HG03469 (cell line): ENCODE measurements at regions not wholly inside any gene's neighbourhood (a gene's known extent, or its start where the extent isn't known, plus 50 kb on each side); places are given as distances from the start of the nearest gene placed in this dataset.

Source experiments
- ATAC-seq: cut with Tn5 transposase; IDR thresholded peaks from one replicate; pipeline ENCODE4 v1.9.1; 2021; ENCODE audit warnings: mild to moderate bottlenecking, moderate library complexity, moderate number of reproducible peaks; ENCODE audit not compliant: unreplicated experiment

- ATAC-seq, result no peak
Observed at GRCh38 chr7:84821671-84822534, 365.0 kb downstream of the SEMA3D start.

- no peak for ATAC-seq
Observed at GRCh38 chr7:84820481-84820880, 366.4 kb downstream of the SEMA3D start.

DNA sequence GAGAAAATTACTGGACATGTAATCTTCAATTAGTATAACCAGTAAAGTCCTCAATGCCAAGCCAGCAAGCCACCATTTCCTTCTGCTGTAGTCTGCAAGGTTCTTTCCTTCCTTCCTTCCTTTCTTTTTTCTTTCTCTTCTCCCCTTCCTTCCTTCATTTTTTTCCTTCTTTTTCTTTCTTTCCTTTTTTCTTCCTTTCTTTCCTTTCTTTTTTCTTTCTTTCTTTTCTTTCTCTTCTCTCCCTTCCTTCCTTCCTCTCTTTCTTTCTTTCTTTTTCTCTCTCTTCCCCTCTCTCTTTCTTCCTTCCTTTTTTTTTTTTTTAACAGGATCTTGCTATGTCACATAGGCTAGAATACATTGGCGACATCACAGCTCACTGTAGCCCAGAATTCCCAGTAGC is 369.8 kb downstream of the SEMA3D start:
- no peak for ATAC-seq

- ATAC-seq, result no peak
Observed at GRCh38 chr7:84813376-84813775, 373.5 kb downstream of the SEMA3D start.

DNA sequence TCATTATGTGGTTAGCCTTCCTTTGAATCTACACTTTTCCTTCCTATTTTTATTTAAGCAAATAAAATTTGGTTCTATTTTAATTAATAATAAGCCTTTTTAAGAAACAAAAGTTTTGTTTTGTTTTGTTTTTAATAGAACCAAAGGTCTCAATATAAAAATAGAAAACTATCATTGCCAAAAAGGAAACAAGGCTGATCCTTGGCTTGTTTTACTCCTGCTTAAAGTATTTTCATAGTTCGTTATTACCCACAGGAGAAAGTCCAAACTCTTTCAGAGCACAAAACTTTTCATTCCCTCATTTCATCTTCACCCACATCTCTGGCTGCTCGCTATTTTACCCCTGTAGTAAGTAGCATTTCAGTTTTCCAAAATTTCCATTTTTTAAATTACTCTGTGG is 374.8 kb downstream of the SEMA3D start:
- ATAC-seq, result no peak

DNA sequence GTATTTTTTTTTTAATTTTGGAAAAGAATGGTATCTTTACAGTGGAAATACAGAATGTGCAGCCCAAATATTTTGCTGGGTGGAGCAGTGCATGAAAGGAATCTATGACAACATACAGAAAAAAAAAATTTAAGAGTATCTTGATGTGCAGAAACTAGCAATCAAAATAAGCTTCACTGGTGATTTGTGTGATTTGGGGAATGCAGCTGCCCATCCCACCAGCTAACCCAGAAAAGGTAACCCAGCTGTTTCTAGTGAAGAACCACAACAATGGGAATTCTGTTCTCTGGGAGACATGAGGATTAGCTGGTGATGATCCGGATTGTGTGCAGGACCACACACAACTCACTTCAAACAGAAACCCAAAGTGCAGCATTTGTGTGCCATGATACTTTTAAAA is 375.5 kb downstream of the SEMA3D start:
- ATAC-seq, result no peak

- no peak for ATAC-seq
Observed at GRCh38 chr7:84809877-84810276, 377.0 kb downstream of the SEMA3D start.

DNA sequence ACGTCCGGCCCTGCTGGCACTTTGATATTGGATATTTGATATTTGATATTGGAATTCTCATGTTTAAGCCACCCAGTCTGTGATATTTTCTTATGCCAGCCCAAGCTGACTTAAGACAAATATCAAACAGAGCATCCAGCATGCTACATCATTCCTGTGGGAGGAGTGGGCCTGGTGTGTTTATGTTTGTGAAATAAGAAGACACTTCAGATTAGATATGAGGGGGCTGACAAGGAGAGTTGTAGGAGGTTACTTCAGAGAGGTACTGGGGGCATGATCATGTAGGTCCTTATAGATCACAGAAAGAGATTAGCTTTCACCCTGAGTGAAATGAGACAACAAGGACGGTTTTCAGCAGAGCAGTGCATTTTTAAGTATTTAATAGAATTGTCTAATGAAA is 382.9 kb downstream of the SEMA3D start:
- no peak for ATAC-seq

- ATAC-seq, result no peak
Observed at GRCh38 chr7:84801396-84801795, 385.5 kb downstream of the SEMA3D start.

GRCh38 chr7:84800846-84801245 is 386.0 kb downstream of the SEMA3D start:
- no peak for ATAC-seq

- no peak for ATAC-seq
Observed at GRCh38 chr7:84799106-84799505, 387.8 kb downstream of the SEMA3D start.

GRCh38 chr7:84792231-84792893 is 394.5 kb downstream of the SEMA3D start:
- no peak for ATAC-seq

DNA sequence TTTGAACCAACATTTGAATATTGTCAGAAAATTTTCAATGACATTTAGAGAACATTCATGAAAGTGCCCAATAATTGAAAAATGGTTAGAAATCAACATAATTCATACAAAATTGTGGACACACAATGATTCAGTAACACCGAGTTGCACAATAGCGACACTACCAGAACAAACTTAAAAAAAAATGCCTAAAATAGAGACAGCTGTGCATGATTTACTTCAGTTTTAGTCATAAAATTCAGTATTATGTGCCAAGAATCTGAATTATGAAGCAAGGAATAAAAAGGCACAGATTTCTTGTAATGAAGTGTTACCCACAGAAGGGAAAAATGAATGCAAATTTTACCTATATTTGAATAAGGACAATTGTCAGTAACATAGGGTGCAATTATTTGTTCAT is 396.0 kb downstream of the SEMA3D start:
- ATAC-seq, result no peak

- ATAC-seq, result no peak
Observed at GRCh38 chr7:84786073-84786472, 400.8 kb downstream of the SEMA3D start.

DNA sequence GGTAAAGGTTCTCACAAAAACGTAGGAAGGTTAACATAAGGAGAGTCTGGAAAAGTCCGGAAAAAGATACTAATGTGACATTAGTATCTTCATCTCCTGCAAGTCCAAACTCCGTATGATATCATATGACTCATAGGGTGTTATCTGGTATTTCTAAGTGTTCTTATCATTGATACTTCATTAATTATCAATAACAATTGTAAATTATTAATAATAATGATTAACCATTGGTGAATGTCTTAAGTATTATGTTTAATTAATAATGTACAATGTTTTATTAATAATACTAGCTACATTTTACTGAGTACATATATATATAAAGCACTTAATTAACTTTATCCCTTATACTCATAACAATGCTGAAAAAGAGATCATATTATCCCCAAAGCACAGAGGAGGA is 402.4 kb downstream of the SEMA3D start:
- ATAC-seq, result no peak

DNA sequence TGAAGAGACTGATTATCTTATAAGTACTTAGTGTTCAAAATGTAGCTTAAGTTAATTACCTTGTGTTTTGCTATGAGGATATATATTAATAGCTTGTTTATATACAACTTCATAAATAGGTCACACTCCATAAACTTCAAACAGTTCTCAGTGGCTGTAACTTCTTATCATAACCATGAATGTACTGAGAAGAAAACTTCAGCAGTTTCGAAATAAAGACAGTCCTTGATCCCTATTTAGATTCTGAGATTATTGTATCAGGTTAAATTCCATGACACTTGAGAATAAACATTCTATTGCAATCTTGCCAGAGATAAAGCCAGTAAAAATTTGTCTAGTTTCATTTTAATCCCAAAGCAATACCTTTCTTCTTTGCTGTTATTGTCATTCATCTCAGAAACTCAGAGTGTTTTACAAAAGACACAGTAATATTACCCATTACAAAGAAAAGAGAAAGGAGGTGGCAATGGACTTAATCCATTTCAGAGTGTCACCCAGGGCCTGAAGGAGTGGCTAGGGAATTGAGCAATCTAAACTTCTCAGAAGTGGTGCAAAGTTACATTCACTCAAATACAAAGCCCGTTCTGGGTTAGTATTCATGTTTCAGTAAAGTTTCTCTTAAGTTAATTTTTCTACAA is 403.6 kb downstream of the SEMA3D start:
- ATAC-seq, result no peak

DNA sequence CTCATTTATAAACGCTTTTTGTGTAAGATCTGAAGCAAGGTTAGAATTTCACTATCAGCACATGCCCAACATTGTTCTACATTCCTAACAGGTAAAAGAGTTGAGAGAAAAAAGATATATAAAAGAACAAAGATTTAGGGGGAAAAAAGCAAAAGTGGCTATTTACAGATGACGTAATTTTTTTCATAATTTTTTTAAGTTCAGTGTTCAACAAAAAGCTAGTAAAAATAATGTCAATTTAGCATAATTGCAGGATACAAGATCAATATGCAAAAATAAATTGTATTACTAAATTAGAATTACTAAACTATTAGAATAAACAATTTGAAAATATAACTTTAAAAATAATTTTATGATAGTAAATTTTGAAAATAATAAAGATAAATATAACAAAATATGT is 405.0 kb downstream of the SEMA3D start:
- no peak for ATAC-seq

- no peak for ATAC-seq
Observed at GRCh38 chr7:84780158-84781124, 406.4 kb downstream of the SEMA3D start.

DNA sequence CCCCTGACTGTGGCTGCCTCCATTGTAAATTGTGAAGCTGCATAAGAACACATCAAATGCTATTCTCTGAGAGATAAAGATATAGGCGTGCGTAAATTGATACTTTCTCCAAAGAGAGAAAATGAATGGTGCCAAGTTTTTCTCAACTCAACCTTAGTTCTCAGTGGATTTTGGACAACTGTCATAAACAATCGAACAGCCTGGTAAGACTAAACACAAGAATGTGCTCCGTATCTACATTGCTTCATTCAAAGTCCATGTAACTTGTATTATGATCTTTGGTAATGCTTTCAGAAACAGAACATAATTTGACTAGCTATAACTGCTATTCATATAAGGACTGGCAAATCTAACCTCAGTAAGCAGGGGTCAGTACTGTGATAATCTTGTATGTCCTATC is 429.1 kb downstream of the SEMA3D start:
- ATAC-seq, result no peak

- no peak for ATAC-seq
Observed at GRCh38 chr7:84746353-84746752, 440.5 kb downstream of the SEMA3D start.

DNA sequence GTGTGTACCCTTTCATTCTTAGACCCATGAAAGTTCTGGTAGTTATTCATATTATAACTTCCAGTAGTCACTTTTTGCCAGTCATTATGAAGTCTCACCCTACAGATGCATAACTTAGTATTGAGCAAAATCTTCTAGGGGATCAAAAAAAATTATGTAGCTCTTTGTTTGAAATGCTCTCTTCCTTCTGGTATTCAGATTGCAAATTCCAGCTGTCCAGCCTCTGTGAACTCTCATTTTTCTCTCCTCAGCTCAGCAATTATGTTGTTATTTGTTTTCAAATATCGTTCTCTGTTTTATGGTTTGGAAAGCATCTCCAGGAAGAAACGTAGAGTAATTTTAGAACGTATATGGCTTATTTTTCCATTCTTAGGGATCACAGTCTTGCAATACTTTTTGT is 442.5 kb downstream of the SEMA3D start:
- no peak for ATAC-seq
